CD4-positive, alpha-beta T cell (primary cell): ENCODE measurements at regions not wholly inside any gene's neighbourhood (a gene's known extent, or its start where the extent isn't known, plus 50 kb on each side); places are given as distances from the start of the nearest gene placed in this dataset.
"Not testable (repeated sequence)": the region's sequence is repeated elsewhere in the genome, so short reads cannot be mapped to it uniquely, and the experiment has no call there.

Source experiments
- ATAC-seq: fragments of 200-7000 bp; cut with Tn5 transposase; one replicate; pipeline ENCODE4 v1.10.0; 2022; ENCODE audit warnings: mild to moderate bottlenecking; ENCODE audit not compliant: poor library complexity
- CTCF ChIA-PET: fragments of 350-600 bp; sonication (Branson Sonifier 250); formaldehyde crosslinking; loops from one replicate; lab custom pipeline; 2021; ENCODE audit warnings: antibody characterized with exemption, inconsistent platforms; lab: Charles Lee
- POLR2A ChIA-PET: fragments of 350-600 bp; sonication (Branson Sonifier 250); formaldehyde crosslinking; loops from one replicate; lab custom pipeline; 2021; ENCODE audit warnings: antibody characterized with exemption, inconsistent platforms; lab: Charles Lee
- DNase-seq, 14 experiments: peaks; one replicate each; pipeline ENCODE4 v3.0.0-alpha.2; 2013 to 2020; ENCODE audit warnings: mixed read lengths in 2 of 14
- H3K27ac ChIP-seq, 2 donors: one replicate each; pipeline versions ENCODE4 v1.5.1 to v1.7.0; 2013; ENCODE audit warnings: low read length in 2 of 2, low read depth in 1 of 2, mild to moderate bottlenecking in 1 of 2
- H3K27me3 ChIP-seq, 2 experiments: 1 replicate in 1 of 2; 2 replicates in 1 of 2; pipeline versions ENCODE4 v1.6.1 to v1.7.0; 2013; ENCODE audit warnings: low read length in 2 of 2, control low read depth in 1 of 2, mild to moderate bottlenecking in 1 of 2, moderate library complexity in 1 of 2; ENCODE audit not compliant: insufficient read depth in 2 of 2, control insufficient read depth in 1 of 2
- H3K36me3 ChIP-seq: one replicate; pipeline ENCODE4 v1.6.1; 2013; ENCODE audit warnings: low read length, control low read depth; ENCODE audit not compliant: insufficient read depth
- H3K4me1 ChIP-seq: one replicate; pipeline ENCODE4 v1.6.1; 2013; ENCODE audit warnings: low read length, control low read depth; ENCODE audit not compliant: insufficient read depth
- H3K4me3 ChIP-seq: one replicate; pipeline ENCODE4 v1.5.1; 2013; ENCODE audit warnings: mild to moderate bottlenecking, low read length, moderate library complexity
- H3K9me3 ChIP-seq, 2 experiments: 1 replicate in 1 of 2; 2 replicates in 1 of 2; pipeline versions ENCODE4 v1.6.1 to v1.7.0; 2013; ENCODE audit warnings: low read length in 2 of 2, mild to moderate bottlenecking in 2 of 2, control low read depth in 1 of 2, moderate library complexity in 1 of 2; ENCODE audit not compliant: control insufficient read depth in 1 of 2, insufficient read depth in 1 of 2
- H3K27ac Mint-ChIP-seq: one replicate; pipeline ENCODE4 v1.8.0; 2020; ENCODE audit warnings: mixed read lengths
- H3K27me3 Mint-ChIP-seq: one replicate; pipeline ENCODE4 v1.8.0; 2021; ENCODE audit warnings: mixed read lengths
- H3K36me3 Mint-ChIP-seq: one replicate; pipeline ENCODE4 v1.8.0; 2021; ENCODE audit warnings: low read depth, mixed read lengths
- H3K4me1 Mint-ChIP-seq: one replicate; pipeline ENCODE4 v1.8.0; 2021; ENCODE audit warnings: low read depth, mixed read lengths
- H3K4me3 Mint-ChIP-seq: one replicate; pipeline ENCODE4 v1.8.0; 2020; ENCODE audit warnings: mild to moderate bottlenecking, mixed read lengths
- H3K9me3 Mint-ChIP-seq: one replicate; pipeline ENCODE4 v1.8.0; 2020; ENCODE audit warnings: mixed read lengths
- CTCF ChIP-seq: fragments of 200-600 bp; IDR thresholded peaks from one replicate; pipeline ENCODE4 v1.8.0; 2022; ENCODE audit warnings: antibody characterized with exemption, mild to moderate bottlenecking
- intact Hi-C, 2 experiments: fragments of 100-400 bp; cut with DNase I in 1 of 2; cut with micrococcal nuclease in 1 of 2; formaldehyde crosslinking; loops; one replicate each; pipeline versions ENCODE4 v1.15.1 to v1.9.0; 2023 to 2025; cut with DNase I, micrococcal nuclease

GRCh38 chr12:25705261-25705660 lies 152.2 kb upstream of the LMNTD1 start:
- no peak for ATAC-seq
- POLR2A ChIA-PET = no interaction called here

GRCh38 chr12:25706646-25707045 lies 153.6 kb upstream of the LMNTD1 start:
- H3K4me1 ChIP-seq, H3K4me3 ChIP-seq, CTCF ChIA-PET, intact Hi-C loops, H3K9me3 Mint-ChIP-seq, H3K9me3 ChIP-seq, H3K27me3 ChIP-seq, H3K4me3 Mint-ChIP-seq, ATAC-seq, H3K27ac ChIP-seq, DNase-seq, H3K36me3 ChIP-seq, H3K27ac Mint-ChIP-seq, POLR2A ChIA-PET, H3K4me1 Mint-ChIP-seq, H3K36me3 Mint-ChIP-seq, H3K27me3 Mint-ChIP-seq: not testable (repeated sequence)

More at GRCh38 chr12:25705261-25705660, 152.2 kb upstream of the LMNTD1 start:
- H3K27me3 Mint-ChIP-seq = no peaks in the 10 kb centered on the region
- H3K4me3 Mint-ChIP-seq = no peak overlapping the region
- DNase-seq = no peak
- H3K36me3 Mint-ChIP-seq = no peaks in the 10 kb centered on the region
- no peak for TF ChIP-seq CTCF
- peaks cover 7% of the 10 kb centered on the region for H3K4me1 Mint-ChIP-seq
- H3K36me3 ChIP-seq = no peaks in the 10 kb centered on the region
- H3K27ac ChIP-seq = no peak overlapping the region
- intact Hi-C loops = no loop called here
- no peak overlapping the region for H3K4me3 ChIP-seq
- no peaks in the 10 kb centered on the region for H3K27me3 ChIP-seq
- H3K4me1 ChIP-seq = no peaks in the 10 kb centered on the region
- no peak overlapping the region for H3K27ac Mint-ChIP-seq
- CTCF ChIA-PET = no interaction called here
- peaks cover 2% of the 10 kb centered on the region for H3K9me3 Mint-ChIP-seq
- H3K9me3 ChIP-seq = peaks cover 0 to 4% of the 10 kb centered on the region in 2 experiments

DNA sequence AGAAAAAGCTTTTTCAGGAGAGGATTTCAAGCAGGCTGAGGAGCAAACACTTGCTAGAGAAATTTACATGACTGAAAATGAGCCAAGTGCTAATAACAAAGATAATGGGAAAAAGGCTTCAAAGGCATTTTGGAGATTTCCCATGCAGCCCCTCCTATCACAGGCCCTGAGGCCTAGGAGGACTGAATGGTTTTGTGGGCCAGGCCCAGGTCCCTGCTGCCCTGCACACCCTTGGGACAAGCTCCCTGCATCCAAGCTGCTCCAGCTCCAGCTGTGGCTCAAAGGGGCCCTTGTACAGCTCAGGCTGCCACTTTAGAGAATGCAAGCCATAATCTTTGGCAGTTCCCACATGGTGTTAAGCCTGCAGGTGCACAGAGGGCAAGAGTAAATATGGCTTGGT lies 154.0 kb upstream of the LMNTD1 start:
- no peak for TF ChIP-seq CTCF

GRCh38 chr12:25708661-25709060 lies 155.6 kb upstream of the LMNTD1 start:
- TF ChIP-seq CTCF = no peak
- CTCF ChIA-PET = no interaction called here
- Mint-ChIP-seq H3K36me3 (no peaks in the 10 kb centered on the region), H3K27me3 (no peaks in the 10 kb centered on the region), H3K4me1 (peaks cover 7% of the 10 kb centered on the region), H3K27ac (no peak overlapping the region), H3K4me3 (no peak overlapping the region), H3K9me3 (peaks cover 2% of the 10 kb centered on the region)
- H3K4me3 ChIP-seq = no peak overlapping the region
- ATAC-seq (no peak), DNase-seq (no peak)
- no peaks in the 10 kb centered on the region for H3K27me3 ChIP-seq
- POLR2A ChIA-PET = no interaction called here
- H3K36me3 ChIP-seq = no peaks in the 10 kb centered on the region
- H3K9me3 ChIP-seq = peaks cover 0 to 8% of the 10 kb centered on the region in 2 experiments
- H3K4me1 ChIP-seq = no peaks in the 10 kb centered on the region
- intact Hi-C loops = no loop called here
- H3K27ac ChIP-seq = no peak overlapping the region

More for the DNA sequence above, 154.0 kb upstream of the LMNTD1 start:
- Histone ChIP-seq H3K4me3 (no peak overlapping the region), H3K27ac (no peak overlapping the region), H3K36me3 (no peaks in the 10 kb centered on the region), H3K4me1 (no peaks in the 10 kb centered on the region), H3K9me3 (peaks cover 0 to 6% of the 10 kb centered on the region in 2 experiments), H3K27me3 (no peaks in the 10 kb centered on the region)
- ATAC-seq (no peak), DNase-seq (no peak)
- H3K27ac Mint-ChIP-seq = no peak overlapping the region
- H3K4me3 Mint-ChIP-seq = no peak overlapping the region
- H3K9me3 Mint-ChIP-seq = peaks cover 2% of the 10 kb centered on the region
- intact Hi-C loops = no loop called here
- H3K4me1 Mint-ChIP-seq = peaks cover 7% of the 10 kb centered on the region
- no peaks in the 10 kb centered on the region for H3K27me3 Mint-ChIP-seq
- CTCF ChIA-PET = no interaction called here
- no peaks in the 10 kb centered on the region for H3K36me3 Mint-ChIP-seq
- POLR2A ChIA-PET = no interaction called here
